Astrocyte (in vitro differentiated cells and primary cell): ENCODE measurements at regions not wholly inside any gene's neighbourhood (a gene's known extent, or its start where the extent isn't known, plus 50 kb on each side); places are given as distances from the start of the nearest gene placed in this dataset.

Source experiments
- EZH2 ChIP-seq: IDR thresholded peaks from 2 replicates; pipeline ENCODE4 v1.6.1; 2012; ENCODE audit warnings: mild to moderate bottlenecking, low read length, inconsistent platforms; ENCODE audit not compliant: insufficient read depth
- TF ChIP-seq, protein P1 (sequence below): IDR thresholded peaks from 2 replicates; pipeline ENCODE4 v1.5.1; 2011; ENCODE audit warnings: low read depth, mild to moderate bottlenecking, inconsistent platforms, low read length, moderate library complexity; ENCODE audit not compliant: insufficient read depth

DNA sequence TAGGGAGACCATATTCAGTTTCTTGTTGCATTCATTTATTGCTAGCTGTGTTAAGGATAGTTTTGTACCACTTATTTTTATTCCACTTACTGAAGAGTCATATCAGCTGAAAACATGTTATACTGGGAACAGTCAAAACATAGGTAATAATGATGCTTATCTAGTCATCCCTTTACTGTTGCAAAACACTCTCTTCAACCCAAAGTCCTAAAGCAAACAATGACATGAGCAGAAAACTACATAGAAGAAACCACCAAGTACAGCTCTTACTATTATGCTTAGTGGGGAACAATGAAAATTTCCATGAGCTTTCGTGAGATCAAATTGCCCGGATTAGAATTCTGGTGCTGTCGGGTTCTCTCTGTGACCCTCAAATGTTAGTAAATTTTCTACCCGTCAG is 681.4 kb downstream of the NR2F1-AS1 start:
- TF ChIP-seq, protein P1, sequence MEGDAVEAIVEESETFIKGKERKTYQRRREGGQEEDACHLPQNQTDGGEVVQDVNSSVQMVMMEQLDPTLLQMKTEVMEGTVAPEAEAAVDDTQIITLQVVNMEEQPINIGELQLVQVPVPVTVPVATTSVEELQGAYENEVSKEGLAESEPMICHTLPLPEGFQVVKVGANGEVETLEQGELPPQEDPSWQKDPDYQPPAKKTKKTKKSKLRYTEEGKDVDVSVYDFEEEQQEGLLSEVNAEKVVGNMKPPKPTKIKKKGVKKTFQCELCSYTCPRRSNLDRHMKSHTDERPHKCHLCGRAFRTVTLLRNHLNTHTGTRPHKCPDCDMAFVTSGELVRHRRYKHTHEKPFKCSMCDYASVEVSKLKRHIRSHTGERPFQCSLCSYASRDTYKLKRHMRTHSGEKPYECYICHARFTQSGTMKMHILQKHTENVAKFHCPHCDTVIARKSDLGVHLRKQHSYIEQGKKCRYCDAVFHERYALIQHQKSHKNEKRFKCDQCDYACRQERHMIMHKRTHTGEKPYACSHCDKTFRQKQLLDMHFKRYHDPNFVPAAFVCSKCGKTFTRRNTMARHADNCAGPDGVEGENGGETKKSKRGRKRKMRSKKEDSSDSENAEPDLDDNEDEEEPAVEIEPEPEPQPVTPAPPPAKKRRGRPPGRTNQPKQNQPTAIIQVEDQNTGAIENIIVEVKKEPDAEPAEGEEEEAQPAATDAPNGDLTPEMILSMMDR = no peak
- no peak for TF ChIP-seq EZH2
